ENCODE measurements at regions not wholly inside any gene's neighbourhood (a gene's known extent, or its start where the extent isn't known, plus 50 kb on each side); places are given as distances from the start of the nearest gene placed in this dataset.

DNA sequence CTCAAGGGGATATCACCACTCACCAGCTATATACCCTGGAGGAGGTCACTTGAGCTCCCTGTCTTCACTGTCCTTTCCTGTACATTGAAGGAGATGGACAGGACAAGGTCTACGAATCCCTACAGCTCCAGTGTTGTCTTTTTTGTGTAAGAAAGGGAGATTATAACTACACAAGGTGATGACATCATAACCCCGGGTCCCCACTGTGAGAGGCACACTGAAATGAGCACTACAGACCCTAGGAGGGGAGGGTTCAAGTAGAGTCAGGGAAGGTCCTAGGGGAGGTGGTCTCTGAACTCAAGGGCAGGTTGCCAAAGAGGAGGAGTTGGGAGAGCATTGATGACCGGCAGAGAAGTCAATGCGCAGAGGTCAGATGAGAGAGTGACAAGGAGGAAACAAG is 108.3 kb upstream of the SLC14A2 start:
- Mint-ChIP-seq H3K4me3 (no peak overlapping the region), H3K27me3 (peaks cover 4% of the 10 kb centered on the region), H3K27ac (no peak overlapping the region), H3K4me1 (no peaks in the 10 kb centered on the region), H3K9me3 (ENCODE audit: insufficient read depth) (no peaks in the 10 kb centered on the region)
- ChIA-PET POLR2A (no interaction called here), CTCF (no interaction called here)
- 100% methylated on average over 4 of the region's 4 CpGs for WGBS (ENCODE audit: insufficient coverage)
- H3K79me2 ChIP-seq (ENCODE audit: control insufficient read depth, insufficient read depth, low read length), result no peaks in the 10 kb centered on the region
- no peak for DNase-seq
- no peak overlapping the region for H3K9ac ChIP-seq (ENCODE audit: low read length)
- TF ChIP-seq, protein P1, sequence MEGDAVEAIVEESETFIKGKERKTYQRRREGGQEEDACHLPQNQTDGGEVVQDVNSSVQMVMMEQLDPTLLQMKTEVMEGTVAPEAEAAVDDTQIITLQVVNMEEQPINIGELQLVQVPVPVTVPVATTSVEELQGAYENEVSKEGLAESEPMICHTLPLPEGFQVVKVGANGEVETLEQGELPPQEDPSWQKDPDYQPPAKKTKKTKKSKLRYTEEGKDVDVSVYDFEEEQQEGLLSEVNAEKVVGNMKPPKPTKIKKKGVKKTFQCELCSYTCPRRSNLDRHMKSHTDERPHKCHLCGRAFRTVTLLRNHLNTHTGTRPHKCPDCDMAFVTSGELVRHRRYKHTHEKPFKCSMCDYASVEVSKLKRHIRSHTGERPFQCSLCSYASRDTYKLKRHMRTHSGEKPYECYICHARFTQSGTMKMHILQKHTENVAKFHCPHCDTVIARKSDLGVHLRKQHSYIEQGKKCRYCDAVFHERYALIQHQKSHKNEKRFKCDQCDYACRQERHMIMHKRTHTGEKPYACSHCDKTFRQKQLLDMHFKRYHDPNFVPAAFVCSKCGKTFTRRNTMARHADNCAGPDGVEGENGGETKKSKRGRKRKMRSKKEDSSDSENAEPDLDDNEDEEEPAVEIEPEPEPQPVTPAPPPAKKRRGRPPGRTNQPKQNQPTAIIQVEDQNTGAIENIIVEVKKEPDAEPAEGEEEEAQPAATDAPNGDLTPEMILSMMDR (IDR thresholded peaks at IDR 0.05), result no peak
- TF ChIP-seq EZH2 (IDR thresholded peaks at IDR 0.05; ENCODE audit: borderline replicate concordance, insufficient read depth, low read depth, low read length, poor library complexity, severe bottlenecking), result no peak
- H2AFZ ChIP-seq (ENCODE audit: insufficient read depth, low read depth, low read length, poor library complexity, severe bottlenecking), result no peak overlapping the region
- H3K4me2 ChIP-seq (replicated peaks; ENCODE audit: low read depth, low read length, poor library complexity, severe bottlenecking), result no peak overlapping the region
- intact Hi-C loops (cut with micrococcal nuclease), result no loop called here
- no peaks in the 10 kb centered on the region for H4K20me1 ChIP-seq (ENCODE audit: control insufficient read depth, insufficient read depth, low read length, poor library complexity, severe bottlenecking)
- H3K27ac ChIP-seq (ENCODE audit: low read length in 2 of 2), result no peak overlapping the region
- no peaks in the 10 kb centered on the region for H3K4me1 ChIP-seq (ENCODE audit: control insufficient read depth in 2 of 2, insufficient read depth in 2 of 2, low read length in 2 of 2)
- no peak overlapping the region for H3K4me3 ChIP-seq (ENCODE audit: control extremely low read depth in 1 of 5, extremely low read depth in 1 of 5, insufficient read depth in 1 of 5, low read depth in 2 of 5, low read length in 4 of 5)
- peaks cover 0 to 2% (median 0%) of the 10 kb centered on the region in 4 experiments for H3K27me3 ChIP-seq (replicated peaks in 1 of 4; ENCODE audit: control extremely low read depth in 1 of 4, control insufficient read depth in 3 of 4, insufficient read depth in 4 of 4, low read length in 3 of 4)
- no peak for ATAC-seq (ENCODE audit: low read depth)
- H3K36me3 ChIP-seq (replicated peaks in 1 of 2; ENCODE audit: control extremely low read depth in 1 of 2, control insufficient read depth in 1 of 2, extremely low read depth in 1 of 2, insufficient read depth in 2 of 2, low read length in 1 of 2), result no peaks in the 10 kb centered on the region
- H3K9me3 ChIP-seq (ENCODE audit: control extremely low read depth in 1 of 3, control insufficient read depth in 2 of 3, insufficient read depth in 1 of 3, low read length in 2 of 3), result peaks cover 0 to 4% (median 0%) of the 10 kb centered on the region in 3 donors

DNA sequence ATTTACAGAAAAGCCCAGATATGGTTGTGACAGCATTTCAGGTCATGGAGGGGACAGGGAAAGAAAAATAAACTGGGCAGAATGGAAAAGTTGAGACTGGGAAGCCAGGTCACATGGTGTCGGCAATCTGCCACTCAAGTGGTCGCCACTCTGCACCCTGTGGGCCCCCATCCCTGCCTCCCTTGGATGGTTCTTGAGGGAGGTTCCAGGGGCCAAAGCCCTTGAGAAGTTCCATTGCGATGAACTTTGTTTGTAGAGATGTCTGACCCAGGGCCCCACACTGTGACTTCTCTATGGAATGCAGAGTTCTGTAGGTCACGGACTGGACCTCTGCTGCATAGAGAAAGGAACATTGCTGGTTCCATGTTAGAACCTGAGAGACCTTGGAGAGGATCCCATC is 105.7 kb upstream of the SLC14A2 start:
- H4K20me1 ChIP-seq (ENCODE audit: control insufficient read depth, insufficient read depth, low read length, poor library complexity, severe bottlenecking), result no peaks in the 10 kb centered on the region
- no peak for DNase-seq
- H3K9ac ChIP-seq (ENCODE audit: low read length), result no peak overlapping the region
- H3K4me2 ChIP-seq (replicated peaks; ENCODE audit: low read depth, low read length, poor library complexity, severe bottlenecking), result no peak overlapping the region
- no peaks in the 10 kb centered on the region for H3K79me2 ChIP-seq (ENCODE audit: control insufficient read depth, insufficient read depth, low read length)
- POLR2A ChIA-PET, result no interaction called here
- no peaks in the 10 kb centered on the region for H3K27me3 ChIP-seq (replicated peaks in 1 of 4; ENCODE audit: control extremely low read depth in 1 of 4, control insufficient read depth in 3 of 4, insufficient read depth in 4 of 4, low read length in 3 of 4)
- H3K36me3 ChIP-seq (replicated peaks in 1 of 2; ENCODE audit: control extremely low read depth in 1 of 2, control insufficient read depth in 1 of 2, extremely low read depth in 1 of 2, insufficient read depth in 2 of 2, low read length in 1 of 2), result no peaks in the 10 kb centered on the region
- no peak overlapping the region for H3K4me3 ChIP-seq (ENCODE audit: control extremely low read depth in 1 of 5, extremely low read depth in 1 of 5, insufficient read depth in 1 of 5, low read depth in 2 of 5, low read length in 4 of 5)
- H3K27me3 Mint-ChIP-seq, result peaks cover 4% of the 10 kb centered on the region
- no peaks in the 10 kb centered on the region for H3K4me1 Mint-ChIP-seq
- no peaks in the 10 kb centered on the region for H3K4me1 ChIP-seq (ENCODE audit: control insufficient read depth in 2 of 2, insufficient read depth in 2 of 2, low read length in 2 of 2)
- intact Hi-C loops (cut with micrococcal nuclease), result no loop called here
- ATAC-seq (ENCODE audit: low read depth), result no peak
- H3K4me3 Mint-ChIP-seq, result no peak overlapping the region
- H2AFZ ChIP-seq (ENCODE audit: insufficient read depth, low read depth, low read length, poor library complexity, severe bottlenecking), result no peak overlapping the region
- 95% methylated on average over 3 of the region's 4 CpGs for WGBS (ENCODE audit: insufficient coverage)
- CTCF ChIA-PET, result no interaction called here
- no peak overlapping the region for H3K27ac ChIP-seq (ENCODE audit: low read length in 2 of 2)
- TF ChIP-seq EZH2 (IDR thresholded peaks at IDR 0.05; ENCODE audit: borderline replicate concordance, insufficient read depth, low read depth, low read length, poor library complexity, severe bottlenecking), result no peak
- TF ChIP-seq, protein P1 (IDR thresholded peaks at IDR 0.05), result no peak
- H3K9me3 Mint-ChIP-seq (ENCODE audit: insufficient read depth), result peaks cover 4% of the 10 kb centered on the region
- no peak overlapping the region for H3K27ac Mint-ChIP-seq
- peaks cover 0 to 4% (median 0%) of the 10 kb centered on the region in 3 donors for H3K9me3 ChIP-seq (ENCODE audit: control extremely low read depth in 1 of 3, control insufficient read depth in 2 of 3, insufficient read depth in 1 of 3, low read length in 2 of 3)
